Karpas-422 (cell line): ENCODE measurements at regions not wholly inside any gene's neighbourhood (a gene's known extent, or its start where the extent isn't known, plus 50 kb on each side); places are given as distances from the start of the nearest gene placed in this dataset.

ENCODE experiments used
- DNase-seq: peaks from one replicate; pipeline ENCODE4 v3.0.0-alpha.2; 2015
- H2AFZ ChIP-seq: fragments of 200-600 bp; sonication (generic); 2 replicates; pipeline ENCODE4 v1.6.1; 2014; ENCODE audit warnings: antibody characterized with exemption, low read length, mixed read lengths
- H3K27ac ChIP-seq: fragments of 200-600 bp; sonication (generic); 2 replicates; pipeline ENCODE4 v1.5.1; 2014; ENCODE audit warnings: mild to moderate bottlenecking, low read length, moderate library complexity
- H3K27me3 ChIP-seq: fragments of 200-600 bp; sonication (generic); 2 replicates; pipeline ENCODE4 v1.6.1; 2014; ENCODE audit warnings: low read length, mixed read lengths
- H3K36me3 ChIP-seq: fragments of 200-600 bp; sonication (generic); 2 replicates; pipeline ENCODE4 v1.6.1; 2014; ENCODE audit warnings: low read length, mixed read lengths; ENCODE audit not compliant: insufficient read depth
- H3K4me1 ChIP-seq: fragments of 200-600 bp; sonication (generic); 2 replicates; pipeline ENCODE4 v1.6.1; 2014; ENCODE audit warnings: mild to moderate bottlenecking, low read length, mixed read lengths
- H3K4me2 ChIP-seq: fragments of 200-600 bp; sonication (generic); 2 replicates; pipeline ENCODE4 v1.6.1; 2014; ENCODE audit warnings: low read length, low read depth, mild to moderate bottlenecking; ENCODE audit not compliant: poor library complexity, severe bottlenecking
- H3K4me3 ChIP-seq: fragments of 200-600 bp; sonication (generic); 2 replicates; pipeline ENCODE4 v1.5.1; 2014; ENCODE audit warnings: mild to moderate bottlenecking, antibody characterized with exemption, low read length, mixed read lengths
- H3K79me2 ChIP-seq: fragments of 200-600 bp; sonication (generic); 2 replicates; pipeline ENCODE4 v1.6.1; 2014; ENCODE audit warnings: mild to moderate bottlenecking, low read length, mixed read lengths
- H3K9ac ChIP-seq: fragments of 200-600 bp; sonication (generic); 2 replicates; pipeline ENCODE4 v1.6.0; 2014; ENCODE audit warnings: low read length
- H3K9me2 ChIP-seq: fragments of 200-600 bp; sonication (generic), shearing (Covaris generic); replicated peaks from 2 replicates; pipeline ENCODE4 v1.6.0; 2014; ENCODE audit warnings: mild to moderate bottlenecking, low read length, moderate library complexity; ENCODE audit not compliant: insufficient read depth
- H3K9me3 ChIP-seq: fragments of 300-700, 200-600 bp; sonication (generic); 2 replicates; pipeline ENCODE4 v1.6.1; 2014; ENCODE audit warnings: low read length, mixed read lengths
- H4K20me1 ChIP-seq: fragments of 200-600 bp; sonication (generic); 2 replicates; pipeline ENCODE4 v1.6.1; 2014; ENCODE audit warnings: mild to moderate bottlenecking, antibody characterized with exemption, low read length, low read depth; ENCODE audit not compliant: insufficient read depth

- Histone ChIP-seq H3K36me3 (no peaks in the 10 kb centered on the region), H3K9me3 (no peaks in the 10 kb centered on the region), H4K20me1 (no peaks in the 10 kb centered on the region), H3K79me2 (no peaks in the 10 kb centered on the region), H3K9ac (no peak overlapping the region), H3K9me2 (no peaks in the 10 kb centered on the region), H3K27me3 (no peaks in the 10 kb centered on the region), H2AFZ (no peak overlapping the region), H3K4me1 (no peaks in the 10 kb centered on the region), H3K4me3 (no peak overlapping the region), H3K27ac (no peak overlapping the region), H3K4me2 (no peak overlapping the region)
- no peak for DNase-seq
These were observed 91.5 kb upstream of the ELL2 start for GRCh38 chr5:96053063-96053735.

- no peak for DNase-seq
These were observed 90.7 kb upstream of the ELL2 start for GRCh38 chr5:96052374-96052773.

GRCh38 chr5:96051401-96051830, 89.8 kb upstream of the ELL2 start:
- Histone ChIP-seq H3K9ac (no peak overlapping the region), H3K4me2 (no peak overlapping the region), H4K20me1 (no peaks in the 10 kb centered on the region), H3K36me3 (no peaks in the 10 kb centered on the region), H2AFZ (no peak overlapping the region), H3K9me3 (no peaks in the 10 kb centered on the region), H3K79me2 (no peaks in the 10 kb centered on the region), H3K4me1 (no peaks in the 10 kb centered on the region), H3K27ac (no peak overlapping the region), H3K27me3 (no peaks in the 10 kb centered on the region), H3K9me2 (no peaks in the 10 kb centered on the region), H3K4me3 (no peak overlapping the region)
- DNase-seq, result no peak

More at GRCh38 chr5:96052374-96052773, 90.7 kb upstream of the ELL2 start:
- no peaks in the 10 kb centered on the region for H3K9me2 ChIP-seq
- no peak overlapping the region for H3K4me3 ChIP-seq
- no peak overlapping the region for H3K27ac ChIP-seq
- no peak overlapping the region for H3K4me2 ChIP-seq
- no peaks in the 10 kb centered on the region for H3K9me3 ChIP-seq
- no peaks in the 10 kb centered on the region for H4K20me1 ChIP-seq
- H3K27me3 ChIP-seq, result no peaks in the 10 kb centered on the region
- no peaks in the 10 kb centered on the region for H3K4me1 ChIP-seq
- no peak overlapping the region for H3K9ac ChIP-seq
- H3K36me3 ChIP-seq, result no peaks in the 10 kb centered on the region
- H2AFZ ChIP-seq, result no peak overlapping the region
- H3K79me2 ChIP-seq, result no peaks in the 10 kb centered on the region

GRCh38 chr5:96050273-96050880, 88.7 kb upstream of the ELL2 start:
- Histone ChIP-seq H3K4me1 (no peaks in the 10 kb centered on the region), H3K4me3 (no peak overlapping the region), H3K36me3 (no peaks in the 10 kb centered on the region), H3K27ac (no peak overlapping the region), H3K9me3 (no peaks in the 10 kb centered on the region), H3K4me2 (no peak overlapping the region), H2AFZ (no peak overlapping the region), H3K27me3 (no peaks in the 10 kb centered on the region), H3K9me2 (no peaks in the 10 kb centered on the region), H3K79me2 (no peaks in the 10 kb centered on the region), H4K20me1 (no peaks in the 10 kb centered on the region), H3K9ac (no peak overlapping the region)
- no peak for DNase-seq

GRCh38 chr5:96049398-96050272, 88.0 kb upstream of the ELL2 start:
- Histone ChIP-seq H3K9me3 (no peaks in the 10 kb centered on the region), H3K4me2 (no peak overlapping the region), H2AFZ (no peak overlapping the region)

GRCh38 chr5:96048763-96049162, 87.1 kb upstream of the ELL2 start:
- no peaks in the 10 kb centered on the region for H3K9me3 ChIP-seq
- H3K27me3 ChIP-seq, result no peaks in the 10 kb centered on the region
- H3K36me3 ChIP-seq, result no peaks in the 10 kb centered on the region
- H3K79me2 ChIP-seq, result no peaks in the 10 kb centered on the region
- H3K9me2 ChIP-seq, result no peaks in the 10 kb centered on the region
- no peak overlapping the region for H3K4me2 ChIP-seq
- no peak overlapping the region for H3K9ac ChIP-seq
- DNase-seq, result no peak
- H3K4me3 ChIP-seq, result no peak overlapping the region
- H3K4me1 ChIP-seq, result no peaks in the 10 kb centered on the region
- no peak overlapping the region for H3K27ac ChIP-seq
- H4K20me1 ChIP-seq, result no peaks in the 10 kb centered on the region
- no peak overlapping the region for H2AFZ ChIP-seq

More at GRCh38 chr5:96049398-96050272, 88.0 kb upstream of the ELL2 start:
- no peaks in the 10 kb centered on the region for H4K20me1 ChIP-seq
- no peak overlapping the region for H3K27ac ChIP-seq
- no peak for DNase-seq
- no peak overlapping the region for H3K4me3 ChIP-seq
- H3K27me3 ChIP-seq, result no peaks in the 10 kb centered on the region
- H3K36me3 ChIP-seq, result no peaks in the 10 kb centered on the region
- H3K4me1 ChIP-seq, result no peaks in the 10 kb centered on the region
- H3K9ac ChIP-seq, result no peak overlapping the region
- H3K9me2 ChIP-seq, result no peaks in the 10 kb centered on the region
- H3K79me2 ChIP-seq, result no peaks in the 10 kb centered on the region

- DNase-seq, result no peak
- H3K79me2 ChIP-seq, result no peaks in the 10 kb centered on the region
- H3K9me3 ChIP-seq, result no peaks in the 10 kb centered on the region
- no peak overlapping the region for H3K4me3 ChIP-seq
- H3K9ac ChIP-seq, result no peak overlapping the region
- no peaks in the 10 kb centered on the region for H3K9me2 ChIP-seq
- H3K27me3 ChIP-seq, result peaks cover 2% of the 10 kb centered on the region; the same call in 1 of the 2 replicates
- H2AFZ ChIP-seq, result no peak overlapping the region
- no peaks in the 10 kb centered on the region for H3K4me1 ChIP-seq
- H4K20me1 ChIP-seq, result no peaks in the 10 kb centered on the region
- H3K27ac ChIP-seq, result no peak overlapping the region
- H3K4me2 ChIP-seq, result no peak overlapping the region
- H3K36me3 ChIP-seq, result no peaks in the 10 kb centered on the region
These were observed 84.2 kb upstream of the ELL2 start for GRCh38 chr5:96045888-96046287.

GRCh38 chr5:96043446-96043845, 81.8 kb upstream of the ELL2 start:
- H2AFZ ChIP-seq, result no peak overlapping the region
- no peaks in the 10 kb centered on the region for H3K4me1 ChIP-seq
- H3K36me3 ChIP-seq, result no peaks in the 10 kb centered on the region
- H3K27ac ChIP-seq, result no peak overlapping the region
- H3K9ac ChIP-seq, result no peak overlapping the region
- no peak for DNase-seq
- no peaks in the 10 kb centered on the region for H3K79me2 ChIP-seq
- H4K20me1 ChIP-seq, result no peaks in the 10 kb centered on the region
- peaks cover 2% of the 10 kb centered on the region; the same call in 1 of the 2 replicates for H3K27me3 ChIP-seq
- H3K9me3 ChIP-seq, result no peaks in the 10 kb centered on the region
- H3K4me3 ChIP-seq, result no peak overlapping the region
- H3K9me2 ChIP-seq, result no peaks in the 10 kb centered on the region
- no peak overlapping the region for H3K4me2 ChIP-seq
